SK-N-MC (cell line): ENCODE measurements at regions not wholly inside any gene's neighbourhood (a gene's known extent, or its start where the extent isn't known, plus 50 kb on each side); places are given as distances from the start of the nearest gene placed in this dataset.
"Not testable (repeated sequence)": the region's sequence is repeated elsewhere in the genome, so short reads cannot be mapped to it uniquely, and the experiment has no call there.

Experiments
- DNase-seq: peaks from one replicate; pipeline ENCODE4 v3.0.0-alpha.2; 2011; ENCODE audit warnings: low read depth, low spot score
- H3K27ac ChIP-seq: fragments of 200-600 bp; sonication (generic); 2 replicates; pipeline ENCODE4 v1.5.1; 2016; ENCODE audit warnings: mixed run types
- H3K36me3 ChIP-seq: fragments of 200-600 bp; sonication (generic); 2 replicates; pipeline ENCODE4 v1.6.1; 2017; ENCODE audit warnings: antibody characterized with exemption, low read length, mixed read lengths; ENCODE audit not compliant: insufficient read depth
- H3K4me3 ChIP-seq: fragments of 200-600 bp; sonication (generic); 2 replicates; pipeline ENCODE4 v1.5.1; 2016
- H3K9ac ChIP-seq: fragments of 200-600 bp; sonication (generic); 2 replicates; pipeline ENCODE4 v1.8.0; 2017; ENCODE audit warnings: mixed run types, mixed read lengths; ENCODE audit not compliant: insufficient read length
- H3K9me3 ChIP-seq: fragments of 200-600 bp; sonication (generic); 2 replicates; pipeline ENCODE4 v1.6.1; 2017; ENCODE audit warnings: low read depth, mild to moderate bottlenecking, antibody characterized with exemption, low read length, moderate library complexity, mixed read lengths

- DNase-seq, H3K4me3 ChIP-seq, H3K9ac ChIP-seq, H3K27ac ChIP-seq, H3K36me3 ChIP-seq, H3K9me3 ChIP-seq: not testable (repeated sequence)
Observed at GRCh38 chr15:20252040-20252439, 289.6 kb downstream of the GOLGA6L6 start.

GRCh38 chr15:20251214-20252005 lies 290.2 kb downstream of the GOLGA6L6 start:
- DNase-seq, result not testable (repeated sequence)

GRCh38 chr15:20250206-20250605 lies 291.4 kb downstream of the GOLGA6L6 start:
- H3K9ac ChIP-seq, H3K36me3 ChIP-seq, H3K9me3 ChIP-seq, DNase-seq, H3K4me3 ChIP-seq, H3K27ac ChIP-seq: not testable (repeated sequence)

More at GRCh38 chr15:20251214-20252005, 290.2 kb downstream of the GOLGA6L6 start:
- not testable (repeated sequence) for H3K27ac ChIP-seq, H3K4me3 ChIP-seq, H3K9me3 ChIP-seq, H3K36me3 ChIP-seq, H3K9ac ChIP-seq

- not testable (repeated sequence) for H3K9me3 ChIP-seq, H3K27ac ChIP-seq, H3K9ac ChIP-seq, H3K36me3 ChIP-seq, DNase-seq, H3K4me3 ChIP-seq
Observed at GRCh38 chr15:20249677-20249970, 292.0 kb downstream of the GOLGA6L6 start.

GRCh38 chr15:20248434-20248833 lies 293.2 kb downstream of the GOLGA6L6 start:
- H3K36me3 ChIP-seq, H3K9ac ChIP-seq, H3K4me3 ChIP-seq, DNase-seq, H3K9me3 ChIP-seq, H3K27ac ChIP-seq: not testable (repeated sequence)

GRCh38 chr15:20247137-20247536 lies 294.5 kb downstream of the GOLGA6L6 start:
- not testable (repeated sequence) for H3K9ac ChIP-seq, H3K4me3 ChIP-seq, H3K36me3 ChIP-seq, H3K9me3 ChIP-seq, H3K27ac ChIP-seq, DNase-seq

- not testable (repeated sequence) for H3K9ac ChIP-seq, H3K27ac ChIP-seq, H3K36me3 ChIP-seq, H3K9me3 ChIP-seq, DNase-seq, H3K4me3 ChIP-seq
Observed at GRCh38 chr15:20246624-20247023, 295.0 kb downstream of the GOLGA6L6 start.

- H3K9ac ChIP-seq, H3K4me3 ChIP-seq, H3K27ac ChIP-seq, H3K36me3 ChIP-seq, DNase-seq, H3K9me3 ChIP-seq: not testable (repeated sequence)
Observed at GRCh38 chr15:20245856-20246255, 295.7 kb downstream of the GOLGA6L6 start.

GRCh38 chr15:20244792-20245191 lies 296.8 kb downstream of the GOLGA6L6 start:
- H3K36me3 ChIP-seq, H3K9ac ChIP-seq, H3K4me3 ChIP-seq, H3K9me3 ChIP-seq, H3K27ac ChIP-seq, DNase-seq: not testable (repeated sequence)

GRCh38 chr15:20243486-20244240 lies 297.9 kb downstream of the GOLGA6L6 start:
- not testable (repeated sequence) for H3K9me3 ChIP-seq, H3K27ac ChIP-seq, H3K9ac ChIP-seq, H3K4me3 ChIP-seq, DNase-seq, H3K36me3 ChIP-seq

- not testable (repeated sequence) for H3K27ac ChIP-seq, H3K4me3 ChIP-seq, DNase-seq, H3K36me3 ChIP-seq, H3K9ac ChIP-seq, H3K9me3 ChIP-seq
Observed at GRCh38 chr15:20240366-20240917, 301.2 kb downstream of the GOLGA6L6 start.

GRCh38 chr15:20239186-20239585 lies 302.4 kb downstream of the GOLGA6L6 start:
- H3K9ac ChIP-seq, DNase-seq, H3K9me3 ChIP-seq, H3K4me3 ChIP-seq, H3K27ac ChIP-seq, H3K36me3 ChIP-seq: not testable (repeated sequence)

- not testable (repeated sequence) for H3K27ac ChIP-seq, H3K9ac ChIP-seq, H3K36me3 ChIP-seq, H3K4me3 ChIP-seq, DNase-seq, H3K9me3 ChIP-seq
Observed at GRCh38 chr15:20237256-20238020, 304.2 kb downstream of the GOLGA6L6 start.

- H3K36me3 ChIP-seq, H3K9me3 ChIP-seq, H3K9ac ChIP-seq, H3K4me3 ChIP-seq, DNase-seq, H3K27ac ChIP-seq: not testable (repeated sequence)
Observed at GRCh38 chr15:20235728-20236127, 305.9 kb downstream of the GOLGA6L6 start.
